HPDE6-E6E7 (cell line): ENCODE measurements at regions not wholly inside any gene's neighbourhood (a gene's known extent, or its start where the extent isn't known, plus 50 kb on each side); places are given as distances from the start of the nearest gene placed in this dataset.

Experiments used
- DNase-seq: peaks from one replicate; pipeline ENCODE4 v3.0.0; 2011; ENCODE audit warnings: missing footprints; ENCODE audit errors: extremely low spot score

DNA sequence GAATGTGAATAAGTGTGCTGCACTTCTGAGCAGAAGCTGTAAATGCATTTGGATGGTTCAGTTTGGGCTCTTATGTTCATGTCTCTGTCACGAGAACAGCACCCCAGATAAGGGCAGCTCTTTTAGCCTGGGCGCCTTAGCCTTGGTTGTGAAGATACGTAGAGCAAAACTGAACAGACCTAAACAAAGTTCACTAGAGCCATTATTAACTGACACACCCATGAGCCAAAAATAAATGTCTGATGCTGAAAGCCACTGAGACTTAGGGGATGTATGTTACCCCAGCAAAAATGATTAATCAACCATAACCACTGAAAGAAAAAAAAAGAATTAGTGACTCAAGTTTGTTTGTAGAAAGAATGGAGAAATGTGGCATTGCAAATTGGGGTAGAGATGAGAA is 343.4 kb downstream of the BCAT1 start:
- no peak for DNase-seq

DNA sequence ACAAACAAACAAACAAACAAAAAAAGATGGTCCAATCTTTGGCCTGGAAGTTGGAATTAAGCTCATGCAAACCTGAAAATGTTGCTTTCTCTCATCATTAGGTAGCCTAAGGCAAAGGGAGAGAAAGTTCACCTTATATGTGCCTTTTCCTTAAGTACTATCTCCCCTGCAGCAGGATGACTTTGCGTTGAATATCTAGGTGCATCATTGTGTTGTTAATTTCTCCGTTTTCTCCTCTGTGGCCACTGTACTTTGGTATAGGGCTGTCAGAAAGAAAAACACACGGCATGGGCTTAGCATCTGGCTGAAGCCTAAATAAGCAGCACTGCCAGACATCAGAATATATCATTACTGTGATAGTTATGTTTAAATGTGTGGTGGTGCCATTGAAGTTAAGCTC is 345.5 kb downstream of the BCAT1 start:
- DNase-seq, result no peak

DNA sequence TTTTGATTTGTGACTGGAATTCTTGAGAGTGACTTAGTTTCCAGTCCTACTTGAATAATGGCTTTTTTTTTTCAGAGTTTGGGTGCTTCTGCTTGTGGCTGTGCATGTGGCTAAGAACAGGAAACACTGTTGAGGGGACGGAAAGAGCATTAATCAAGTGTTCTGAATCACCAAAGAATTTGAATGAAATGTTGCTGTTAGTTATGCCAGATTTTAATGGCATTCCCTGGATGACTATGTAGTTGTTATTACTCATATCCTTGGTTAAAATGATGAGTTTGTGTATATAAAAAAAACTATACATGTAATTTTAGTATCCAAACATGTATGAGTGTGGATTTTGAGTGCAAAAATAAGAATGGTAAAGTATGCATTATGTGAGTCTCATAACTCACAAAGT is 347.9 kb downstream of the BCAT1 start:
- DNase-seq, result peak; percentile 11

DNA sequence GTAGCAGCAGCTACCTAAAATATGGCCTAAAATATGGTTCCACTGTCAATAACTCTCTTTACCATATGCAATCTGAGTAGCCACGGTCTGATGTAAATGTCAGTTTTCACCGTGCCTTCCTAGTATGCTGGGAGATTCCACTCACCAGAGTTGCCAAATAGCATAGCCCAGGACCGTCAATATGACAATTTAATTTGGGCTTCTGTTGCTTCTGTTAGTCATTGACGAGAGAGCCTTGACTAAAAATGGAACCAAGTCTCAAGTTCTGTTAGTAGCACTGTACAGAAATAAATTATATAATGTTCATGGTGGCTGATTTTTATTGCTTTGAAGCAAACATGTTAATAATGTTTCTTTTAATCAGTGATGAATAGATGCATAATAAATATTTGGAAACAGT is 348.4 kb downstream of the BCAT1 start:
- DNase-seq, result no peak

GRCh38 chr12:24599736-24600135 is 349.2 kb downstream of the BCAT1 start:
- no peak for DNase-seq

DNA sequence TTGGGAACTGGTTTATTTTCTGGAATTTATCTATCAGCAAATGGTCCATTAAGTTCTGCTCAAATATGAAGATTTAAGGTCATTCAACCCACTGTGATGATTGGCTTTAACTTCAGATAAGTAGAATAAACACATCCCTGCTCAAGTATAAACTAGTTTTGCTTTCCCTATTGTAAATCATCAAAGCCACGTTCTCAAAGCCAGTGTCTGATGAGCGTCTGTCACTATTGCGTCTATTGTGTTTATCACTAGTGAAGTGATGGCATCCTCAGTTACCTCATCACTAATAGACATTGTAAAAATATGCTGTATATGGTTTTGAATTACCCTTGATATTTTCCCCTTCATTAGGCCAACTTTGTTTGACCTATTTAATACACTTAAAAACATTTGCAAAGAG is 351.3 kb downstream of the BCAT1 start:
- no peak for DNase-seq

DNA sequence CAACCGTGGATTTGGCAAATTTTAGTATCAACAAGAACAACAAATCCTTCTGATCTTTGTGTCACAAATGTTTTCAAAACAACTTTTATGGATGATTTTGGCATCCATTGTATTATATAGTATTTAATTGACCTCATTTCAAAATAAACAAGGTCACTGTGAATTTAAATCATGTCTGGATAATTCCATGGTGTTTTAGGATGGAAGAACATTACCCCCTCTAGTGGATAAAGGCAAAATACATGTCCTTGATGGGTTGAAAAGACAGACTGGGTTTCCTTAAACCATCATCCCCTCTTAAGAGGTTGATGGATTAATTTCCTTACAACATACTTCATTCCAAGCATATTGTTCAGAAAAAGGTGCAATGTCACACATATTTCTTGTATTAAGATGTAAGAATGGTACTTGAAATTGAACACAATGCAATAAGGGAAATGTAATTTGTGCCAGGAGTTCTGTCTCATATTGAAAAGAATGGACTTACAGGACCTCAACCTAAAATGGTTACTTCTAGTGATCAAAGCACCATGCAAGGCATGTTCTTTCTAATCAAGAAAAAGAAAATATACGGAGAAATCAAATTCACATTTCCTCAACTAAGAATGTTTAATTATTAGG is 352.0 kb downstream of the BCAT1 start:
- peak; percentile 15 for DNase-seq

- DNase-seq, result no peak
These were observed 353.2 kb downstream of the BCAT1 start for GRCh38 chr12:24595652-24596235.

- DNase-seq, result no peak
These were observed 357.0 kb downstream of the BCAT1 start for GRCh38 chr12:24591715-24592440.

GRCh38 chr12:24591079-24591626 is 357.7 kb downstream of the BCAT1 start:
- no peak for DNase-seq

- DNase-seq, result no peak
These were observed 362.6 kb downstream of the BCAT1 start for GRCh38 chr12:24586293-24586692.

- no peak for DNase-seq
These were observed 364.7 kb downstream of the BCAT1 start for GRCh38 chr12:24584032-24584675.

DNA sequence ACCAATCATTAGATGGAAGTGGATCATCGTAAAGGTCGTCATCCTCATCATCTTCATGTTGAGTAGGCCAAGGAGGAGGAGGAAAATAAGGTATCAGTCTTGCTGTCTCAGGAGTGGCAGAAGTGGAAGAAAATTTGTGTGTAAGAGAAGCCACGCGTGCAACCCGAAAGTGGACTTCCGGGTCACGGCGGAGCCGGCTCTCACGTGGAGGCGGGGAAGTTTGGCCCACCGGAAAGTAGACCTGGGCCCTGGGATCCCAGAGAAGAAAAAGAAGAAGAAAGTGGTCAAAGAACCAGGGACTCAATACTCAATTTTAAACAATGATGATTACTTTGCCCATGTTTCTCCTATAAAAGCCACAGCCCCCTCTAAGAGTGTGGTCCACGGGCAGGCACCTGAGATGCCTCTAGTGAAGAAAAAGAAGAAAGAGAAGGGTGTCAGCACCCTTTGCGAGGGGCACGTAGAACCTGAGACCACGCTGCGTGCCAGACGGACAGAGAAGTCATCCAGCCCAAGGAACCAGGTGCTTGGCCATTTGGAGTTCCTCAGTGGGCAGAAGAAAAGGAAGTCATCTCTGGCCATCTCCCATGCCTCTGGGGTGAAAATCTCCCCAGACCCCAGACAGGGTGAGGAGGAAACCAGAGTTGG is 365.8 kb downstream of the BCAT1 start:
- no peak for DNase-seq

- DNase-seq, result no peak
These were observed 374.4 kb downstream of the BCAT1 start for GRCh38 chr12:24574538-24574937.

GRCh38 chr12:24573621-24574020 is 375.3 kb downstream of the BCAT1 start:
- no peak for DNase-seq

GRCh38 chr12:24565300-24565699 is 383.6 kb downstream of the BCAT1 start:
- no peak for DNase-seq

GRCh38 chr12:24562771-24563431 is 386.0 kb downstream of the BCAT1 start:
- no peak for DNase-seq

DNA sequence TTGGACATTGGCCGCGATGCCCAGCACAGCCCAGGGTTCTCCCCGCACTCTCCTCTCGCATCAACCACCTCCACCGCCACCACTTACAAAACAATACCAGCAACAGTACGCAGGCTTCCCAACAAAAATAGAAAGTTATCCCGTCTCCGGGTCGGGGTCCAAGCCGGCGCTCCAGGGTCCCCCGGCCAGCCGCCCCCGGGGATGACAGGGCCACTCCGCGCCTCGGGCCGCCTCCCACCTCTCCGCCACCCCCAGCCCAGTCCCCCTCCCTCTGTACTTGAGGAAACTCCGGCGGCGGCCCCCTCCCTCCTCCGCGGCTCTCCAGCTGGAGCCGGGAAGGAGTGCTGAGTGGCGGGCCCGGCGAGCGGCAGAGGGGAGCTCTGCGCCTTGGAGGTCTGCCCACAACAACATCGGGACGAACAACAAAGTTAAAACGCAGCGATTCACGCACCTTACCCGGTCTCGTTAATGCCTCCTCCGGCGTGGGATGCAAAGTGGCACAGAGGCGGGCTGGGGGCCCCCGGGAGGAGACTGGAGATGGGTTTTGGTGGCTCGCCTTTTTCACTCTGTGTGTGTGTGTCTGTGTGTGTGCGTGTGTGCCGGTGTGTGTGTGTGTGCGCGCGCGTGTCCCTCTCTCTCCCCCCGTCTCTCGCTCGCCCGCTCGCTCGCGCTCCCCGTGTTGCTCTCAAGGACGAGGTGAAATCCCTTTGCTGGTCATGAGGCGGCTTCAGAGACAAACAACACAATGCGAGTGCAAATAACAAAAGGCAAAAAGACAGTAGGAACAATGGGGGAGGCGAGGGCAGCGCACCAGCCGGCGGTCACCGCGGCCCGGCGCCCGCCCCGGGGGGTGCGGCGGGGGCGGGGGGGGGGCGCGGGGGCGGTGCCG is 386.8 kb downstream of the BCAT1 start:
- no peak for DNase-seq

- no peak for DNase-seq
These were observed 387.5 kb downstream of the BCAT1 start for GRCh38 chr12:24561411-24561871.

DNA sequence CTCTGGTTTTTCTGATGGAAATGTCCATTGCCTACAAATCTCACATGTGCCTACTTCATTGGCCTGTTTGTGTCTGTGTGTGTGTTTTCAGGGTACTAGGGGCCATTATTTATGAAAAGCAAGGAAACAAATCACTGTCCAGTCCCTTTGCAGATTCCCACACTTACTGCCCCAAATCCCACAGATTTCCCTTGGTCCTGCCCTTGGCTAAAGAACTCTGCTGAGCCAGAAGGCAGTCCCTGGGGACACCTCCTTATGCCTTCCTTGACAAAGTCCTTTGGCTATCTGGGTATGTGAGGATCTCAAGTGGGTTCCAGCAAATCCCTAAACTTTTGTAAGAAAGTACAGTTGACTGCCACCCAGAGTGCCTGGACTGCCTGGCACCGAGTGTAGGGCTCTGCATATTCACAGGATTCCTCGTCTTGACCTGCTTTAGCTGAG is 388.1 kb downstream of the BCAT1 start:
- DNase-seq, result no peak
